Heart left ventricle (tissue), 13 donors: ENCODE measurements at regions not wholly inside any gene's neighbourhood (a gene's known extent, or its start where the extent isn't known, plus 50 kb on each side); places are given as distances from the start of the nearest gene placed in this dataset.

Experiments used
- CTCF ChIP-seq, 12 donors: fragments of 200-600 bp; sonication (generic) in 4 of 12; IDR thresholded peaks; one replicate each; pipeline versions ENCODE4 v1.5.0 to v1.8.0; 2018 to 2022; ENCODE audit warnings: antibody characterized with exemption in 12 of 12, mild to moderate bottlenecking in 5 of 12
- POLR2A ChIP-seq, 2 donors: fragments of 450-650 bp; IDR thresholded peaks; one replicate each; pipeline ENCODE4 v1.6.1; 2017; ENCODE audit warnings: antibody characterized with exemption in 2 of 2, mild to moderate bottlenecking in 2 of 2, moderate library complexity in 2 of 2
- donor health status: ischemic (EF 13 %, LVEDD 7.1; RV severe dilation, severe dysfunction).
- donor health status: DM: no; HTN: yes; CAD: no.
- donor health status: DM: no; HTN: no; CAD: no.
- donor health status: ischemic (EF 25% LVEDD 6.9; RV normal size, moderate dysfunction).
- donor health status: ischemic (EF 25% LVEDD 5.7; RV mildly dilated, moderate dysfunction).
- donor health status: ischemic (EF 35%, LVEDD 5.7; RV mildly dilated, moderate dysfunction).
- donor health status: nonischemic (EF 11% LVEDD 7.7; RV severe dilation, severe dysfunction).
- donor health status: DM: yes; HTN: yes; CAD: no.
- donor health status: PGD.
- donor health status: ischemic (EF 29% LVEDD 5.4; RV normal size, mild dysfunction).
- donor health status: nonischemic (EF 23%, LVEDD 6.1; RV moderate dilation, normal function).

- TF ChIP-seq CTCF (IDR thresholded peaks at IDR 0.05), result no peak
- TF ChIP-seq POLR2A (IDR thresholded peaks at IDR 0.05), result no peak
These were observed 518.2 kb downstream of the BNC2 start for GRCh38 chr9:16352251-16352650.
